Osteocyte (in vitro differentiated cells): ENCODE measurements at regions not wholly inside any gene's neighbourhood (a gene's known extent, or its start where the extent isn't known, plus 50 kb on each side); places are given as distances from the start of the nearest gene placed in this dataset.

Experiments
- DNase-seq: peaks from one replicate; pipeline ENCODE4 v3.0.0; 2021; ENCODE audit warnings: mixed read lengths; ENCODE audit not compliant: unreplicated experiment; ENCODE audit errors: extremely low spot score
- H3K27ac Mint-ChIP-seq: one replicate; pipeline ENCODE4 v1.8.0; 2021; ENCODE audit warnings: mild to moderate bottlenecking, mixed read lengths; ENCODE audit not compliant: unreplicated experiment
- H3K27me3 Mint-ChIP-seq: one replicate; pipeline ENCODE4 v1.8.0; 2021; ENCODE audit warnings: mixed read lengths; ENCODE audit not compliant: unreplicated experiment
- H3K36me3 Mint-ChIP-seq: one replicate; pipeline ENCODE4 v1.8.0; 2021; ENCODE audit warnings: mixed read lengths; ENCODE audit not compliant: unreplicated experiment
- H3K4me1 Mint-ChIP-seq: one replicate; pipeline ENCODE4 v1.8.0; 2021; ENCODE audit warnings: mixed read lengths; ENCODE audit not compliant: unreplicated experiment
- H3K4me3 Mint-ChIP-seq: one replicate; pipeline ENCODE4 v1.8.0; 2021; ENCODE audit warnings: mild to moderate bottlenecking, moderate library complexity, mixed read lengths; ENCODE audit not compliant: unreplicated experiment
- H3K9me3 Mint-ChIP-seq: one replicate; pipeline ENCODE4 v1.8.0; 2021; ENCODE audit warnings: mixed read lengths; ENCODE audit not compliant: unreplicated experiment
- TF ChIP-seq, protein P1 (sequence below): fragments of 200-600 bp; sonication (generic); IDR thresholded peaks from 2 replicates; pipeline ENCODE4 v1.5.0; 2021; ENCODE audit warnings: antibody characterized with exemption, mild to moderate bottlenecking, moderate library complexity

DNA sequence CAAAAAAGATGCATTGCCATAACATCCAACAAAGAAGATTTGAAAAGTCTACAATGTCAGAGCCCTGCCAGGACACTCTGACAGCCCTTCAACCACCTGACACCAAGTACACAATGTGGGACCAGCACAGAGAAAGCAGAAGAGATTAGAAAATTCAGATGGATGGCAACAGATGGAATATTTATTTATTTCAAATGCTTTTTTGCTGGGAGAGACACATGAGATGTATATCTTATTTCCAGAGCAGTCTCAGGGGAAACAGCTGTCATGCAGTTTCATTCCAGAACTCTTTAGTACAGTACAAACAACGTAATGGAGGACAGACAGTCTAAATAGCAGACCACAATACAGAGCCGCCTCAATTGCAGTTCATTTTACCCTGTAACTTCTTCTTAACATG is 110.1 kb downstream of the MAIP1 start:
- Mint-ChIP-seq H3K27ac (peak overlapping the region; percentile 31), H3K4me1 (peaks cover 13% of the 10 kb centered on the region), H3K27me3 (no peaks in the 10 kb centered on the region), H3K9me3 (peaks cover 11% of the 10 kb centered on the region), H3K36me3 (no peaks in the 10 kb centered on the region), H3K4me3 (no peak overlapping the region)
- DNase-seq = no peak
- TF ChIP-seq, protein P1, sequence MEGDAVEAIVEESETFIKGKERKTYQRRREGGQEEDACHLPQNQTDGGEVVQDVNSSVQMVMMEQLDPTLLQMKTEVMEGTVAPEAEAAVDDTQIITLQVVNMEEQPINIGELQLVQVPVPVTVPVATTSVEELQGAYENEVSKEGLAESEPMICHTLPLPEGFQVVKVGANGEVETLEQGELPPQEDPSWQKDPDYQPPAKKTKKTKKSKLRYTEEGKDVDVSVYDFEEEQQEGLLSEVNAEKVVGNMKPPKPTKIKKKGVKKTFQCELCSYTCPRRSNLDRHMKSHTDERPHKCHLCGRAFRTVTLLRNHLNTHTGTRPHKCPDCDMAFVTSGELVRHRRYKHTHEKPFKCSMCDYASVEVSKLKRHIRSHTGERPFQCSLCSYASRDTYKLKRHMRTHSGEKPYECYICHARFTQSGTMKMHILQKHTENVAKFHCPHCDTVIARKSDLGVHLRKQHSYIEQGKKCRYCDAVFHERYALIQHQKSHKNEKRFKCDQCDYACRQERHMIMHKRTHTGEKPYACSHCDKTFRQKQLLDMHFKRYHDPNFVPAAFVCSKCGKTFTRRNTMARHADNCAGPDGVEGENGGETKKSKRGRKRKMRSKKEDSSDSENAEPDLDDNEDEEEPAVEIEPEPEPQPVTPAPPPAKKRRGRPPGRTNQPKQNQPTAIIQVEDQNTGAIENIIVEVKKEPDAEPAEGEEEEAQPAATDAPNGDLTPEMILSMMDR = no peak

DNA sequence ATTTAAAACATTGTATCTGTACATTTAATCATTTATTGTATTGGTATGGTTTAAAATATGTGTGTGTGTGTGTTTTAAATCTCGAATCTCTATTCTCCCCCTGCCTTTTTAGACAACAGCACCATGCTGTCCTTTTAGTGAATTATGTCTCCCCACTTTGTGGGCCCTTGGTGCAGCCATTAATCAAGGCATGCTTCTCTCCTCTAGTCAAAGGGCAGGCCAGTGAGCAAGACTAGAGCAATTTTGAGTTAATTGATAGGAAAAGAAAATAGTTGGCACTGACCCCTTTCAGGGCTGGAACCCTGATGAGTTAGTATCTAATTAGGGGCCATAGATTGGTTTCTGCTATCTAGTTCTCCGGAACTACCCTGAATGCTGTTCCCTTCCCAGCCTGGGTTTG is 111.0 kb downstream of the MAIP1 start:
- Mint-ChIP-seq H3K36me3 (no peaks in the 10 kb centered on the region), H3K4me3 (no peak overlapping the region), H3K4me1 (peaks cover 13% of the 10 kb centered on the region), H3K9me3 (peaks cover 14% of the 10 kb centered on the region), H3K27ac (no peak overlapping the region), H3K27me3 (no peaks in the 10 kb centered on the region)
- TF ChIP-seq, protein P1 = no peak
- no peak for DNase-seq

DNA sequence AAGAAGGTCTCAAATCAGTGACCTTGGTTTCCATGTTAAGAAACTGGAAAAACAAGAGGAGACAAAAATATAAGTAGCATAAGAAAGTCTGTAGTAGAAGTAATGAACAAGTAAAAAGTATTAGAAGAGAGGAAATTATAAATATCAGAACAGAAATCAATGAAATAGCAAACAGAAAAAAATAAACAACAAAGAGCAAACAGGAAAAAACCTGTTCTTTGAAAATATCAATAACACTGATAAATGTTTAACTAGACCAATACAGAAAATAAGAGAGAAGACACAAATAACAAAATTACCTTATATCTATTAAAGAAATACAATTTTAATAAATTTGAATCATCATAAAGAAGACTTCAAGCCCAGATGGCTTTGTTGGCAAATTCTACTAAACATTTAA is 113.3 kb downstream of the MAIP1 start:
- Mint-ChIP-seq H3K27me3 (no peaks in the 10 kb centered on the region), H3K9me3 (peaks cover 26% of the 10 kb centered on the region), H3K4me1 (peaks cover 16% of the 10 kb centered on the region), H3K36me3 (no peaks in the 10 kb centered on the region), H3K4me3 (no peak overlapping the region), H3K27ac (no peak overlapping the region)
- TF ChIP-seq, protein P1 = no peak
- no peak for DNase-seq

DNA sequence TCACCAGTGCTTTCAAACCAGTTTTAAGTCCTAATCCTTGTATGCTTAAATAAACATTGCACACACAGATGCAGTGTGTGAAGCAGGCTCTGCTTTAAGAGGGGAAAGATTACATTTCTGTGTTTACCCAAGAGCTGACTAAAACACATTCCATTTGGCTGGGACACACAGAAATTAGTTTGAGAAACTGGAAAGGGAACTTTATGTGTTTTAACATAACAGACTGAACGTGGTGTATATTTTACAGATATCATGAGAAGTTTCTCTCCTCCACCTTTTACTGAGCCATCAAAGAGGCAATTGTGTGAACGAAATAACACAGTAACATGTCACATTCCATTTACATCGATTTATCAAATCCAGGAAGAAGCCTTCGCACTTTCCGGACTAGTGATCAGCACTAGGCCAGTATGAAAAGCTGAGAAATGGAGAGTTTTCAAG is 121.8 kb downstream of the MAIP1 start:
- Mint-ChIP-seq H3K9me3 (peaks cover 4% of the 10 kb centered on the region), H3K4me3 (peak overlapping the region; percentile 43), H3K36me3 (no peaks in the 10 kb centered on the region), H3K27me3 (no peaks in the 10 kb centered on the region), H3K27ac (peak overlapping the region; percentile 90), H3K4me1 (peaks cover 49% of the 10 kb centered on the region)
- DNase-seq = no peak
- TF ChIP-seq, protein P1 = no peak

DNA sequence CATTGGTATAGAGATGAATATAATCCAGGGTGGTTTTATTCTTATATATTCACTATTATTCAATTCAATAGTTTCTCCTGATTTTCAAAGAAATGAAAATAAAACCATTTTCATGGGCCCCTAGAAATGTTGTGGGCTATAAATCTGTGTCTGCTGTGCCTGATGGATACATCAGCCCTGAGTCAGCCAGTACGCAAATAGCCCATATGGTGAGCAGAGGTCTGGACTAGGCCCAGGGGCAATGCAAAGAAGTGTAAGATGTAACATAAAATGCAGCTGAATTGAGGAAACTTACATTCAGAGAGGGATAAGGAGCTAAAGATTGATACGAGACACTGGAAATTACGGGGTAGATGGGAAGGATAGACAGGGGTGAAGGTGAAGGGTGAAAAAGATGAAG is 122.5 kb downstream of the MAIP1 start:
- DNase-seq = no peak
- Mint-ChIP-seq H3K27me3 (no peaks in the 10 kb centered on the region), H3K36me3 (no peaks in the 10 kb centered on the region), H3K27ac (peak overlapping the region; percentile 90), H3K9me3 (no peaks in the 10 kb centered on the region), H3K4me1 (peaks cover 49% of the 10 kb centered on the region), H3K4me3 (no peak overlapping the region)
- TF ChIP-seq, protein P1 = no peak
